AG10803 (cell line): ENCODE measurements at regions not wholly inside any gene's neighbourhood (a gene's known extent, or its start where the extent isn't known, plus 50 kb on each side); places are given as distances from the start of the nearest gene placed in this dataset.

Source experiments
- DNase-seq: peaks from one replicate; pipeline ENCODE4 v3.0.0; 2010; ENCODE audit warnings: low read depth
- H3K4me3 ChIP-seq: 2 replicates; pipeline ENCODE4 v1.5.1; 2011; ENCODE audit warnings: mild to moderate bottlenecking, low read length, control low read depth
- TF ChIP-seq, protein P1 (sequence below): conservative IDR thresholded peaks from 2 replicates; pipeline ENCODE4 v1.5.1; 2011; ENCODE audit warnings: mild to moderate bottlenecking, low read length, control low read depth, inconsistent platforms

DNA sequence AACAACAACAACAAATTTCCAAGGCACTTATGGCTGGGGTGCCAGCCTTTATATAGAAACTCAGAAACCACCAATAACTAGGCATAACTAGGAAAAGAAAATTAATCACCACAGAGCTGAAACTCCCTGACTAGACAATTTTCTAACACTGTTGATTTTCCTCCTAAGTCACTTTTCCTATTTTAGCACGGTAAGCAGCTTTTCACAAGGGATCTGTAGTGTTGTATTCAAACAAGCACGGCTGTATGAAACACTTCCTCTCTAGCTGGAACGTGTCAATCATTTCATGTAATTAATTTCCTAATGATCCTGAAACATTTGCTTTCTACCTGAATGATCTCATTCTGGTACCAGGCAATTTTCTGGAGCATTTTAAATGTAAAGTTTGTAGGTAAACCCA lies 645.0 kb downstream of the IRS1 start:
- TF ChIP-seq, protein P1, sequence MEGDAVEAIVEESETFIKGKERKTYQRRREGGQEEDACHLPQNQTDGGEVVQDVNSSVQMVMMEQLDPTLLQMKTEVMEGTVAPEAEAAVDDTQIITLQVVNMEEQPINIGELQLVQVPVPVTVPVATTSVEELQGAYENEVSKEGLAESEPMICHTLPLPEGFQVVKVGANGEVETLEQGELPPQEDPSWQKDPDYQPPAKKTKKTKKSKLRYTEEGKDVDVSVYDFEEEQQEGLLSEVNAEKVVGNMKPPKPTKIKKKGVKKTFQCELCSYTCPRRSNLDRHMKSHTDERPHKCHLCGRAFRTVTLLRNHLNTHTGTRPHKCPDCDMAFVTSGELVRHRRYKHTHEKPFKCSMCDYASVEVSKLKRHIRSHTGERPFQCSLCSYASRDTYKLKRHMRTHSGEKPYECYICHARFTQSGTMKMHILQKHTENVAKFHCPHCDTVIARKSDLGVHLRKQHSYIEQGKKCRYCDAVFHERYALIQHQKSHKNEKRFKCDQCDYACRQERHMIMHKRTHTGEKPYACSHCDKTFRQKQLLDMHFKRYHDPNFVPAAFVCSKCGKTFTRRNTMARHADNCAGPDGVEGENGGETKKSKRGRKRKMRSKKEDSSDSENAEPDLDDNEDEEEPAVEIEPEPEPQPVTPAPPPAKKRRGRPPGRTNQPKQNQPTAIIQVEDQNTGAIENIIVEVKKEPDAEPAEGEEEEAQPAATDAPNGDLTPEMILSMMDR: no peak
- no peak for DNase-seq
- H3K4me3 ChIP-seq: no peak overlapping the region

- no peak overlapping the region for H3K4me3 ChIP-seq
- DNase-seq: no peak
- TF ChIP-seq, protein P1: no peak
Observed at GRCh38 chr2:226153553-226153952, 646.1 kb downstream of the IRS1 start.

DNA sequence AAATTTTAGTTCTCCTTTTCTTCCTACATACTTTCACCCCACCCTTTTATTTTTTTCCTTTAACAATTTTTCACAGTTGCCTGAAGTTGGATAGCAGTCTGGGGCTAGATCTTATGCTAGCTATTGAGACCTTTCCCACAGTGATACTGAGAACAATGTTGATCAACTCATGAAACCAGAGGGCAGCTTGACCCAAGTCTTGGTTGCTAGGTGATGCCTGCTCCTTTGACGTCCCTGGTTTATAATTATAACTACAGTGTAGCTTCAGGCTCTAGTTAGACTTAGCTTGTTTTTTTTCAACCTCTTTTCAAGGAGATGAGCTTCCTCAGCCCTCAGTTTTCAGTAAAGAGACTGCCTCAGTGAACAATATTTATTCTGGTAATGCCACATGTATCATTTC lies 648.5 kb downstream of the IRS1 start:
- TF ChIP-seq, protein P1: no peak

GRCh38 chr2:226143091-226143490 lies 656.5 kb downstream of the IRS1 start:
- TF ChIP-seq, protein P1: no peak
- DNase-seq: no peak
- no peak overlapping the region for H3K4me3 ChIP-seq

More for the DNA sequence above, 648.5 kb downstream of the IRS1 start:
- H3K4me3 ChIP-seq: no peak overlapping the region
- DNase-seq: no peak

DNA sequence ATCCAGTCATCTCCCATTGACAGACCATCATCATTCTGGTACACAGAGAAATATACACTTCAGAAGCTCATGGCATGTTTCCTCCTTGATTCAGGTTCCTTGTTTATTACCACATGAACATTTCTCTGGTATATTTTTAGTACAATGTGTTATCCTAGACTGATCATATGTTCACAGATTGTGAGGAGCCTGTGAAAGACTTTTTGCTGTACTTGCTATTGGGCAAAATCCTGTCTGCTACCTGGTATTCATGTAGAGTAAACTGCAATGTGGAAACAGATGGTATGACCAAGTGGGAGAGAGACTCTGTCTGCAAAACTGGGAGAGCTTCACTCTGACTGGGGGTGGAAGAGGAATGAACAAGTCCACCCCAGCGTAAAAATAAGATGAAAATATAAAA lies 657.2 kb downstream of the IRS1 start:
- TF ChIP-seq, protein P1: no peak
- H3K4me3 ChIP-seq: no peak overlapping the region
- no peak for DNase-seq

- DNase-seq: no peak
- H3K4me3 ChIP-seq: no peak overlapping the region
- TF ChIP-seq, protein P1: no peak
Observed at GRCh38 chr2:226140594-226140993, 659.0 kb downstream of the IRS1 start.

DNA sequence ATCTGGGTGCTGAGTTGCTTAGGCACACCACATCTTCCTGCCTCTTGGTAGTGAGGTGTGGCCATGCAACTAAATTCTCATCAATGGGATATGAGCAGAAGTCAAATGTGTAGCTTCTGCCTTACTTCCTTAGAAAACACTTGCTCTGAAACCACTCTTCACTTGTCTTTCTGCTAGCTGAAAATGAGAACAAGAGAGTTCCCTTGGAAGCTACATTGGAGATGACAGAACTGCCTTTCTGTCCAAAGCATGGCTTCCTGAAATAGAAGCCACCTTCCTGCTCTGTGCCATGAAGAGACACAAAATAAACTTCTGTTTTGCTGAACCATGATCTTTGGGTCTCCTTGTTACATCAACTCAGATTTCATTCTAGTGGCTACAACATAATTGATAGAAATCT lies 659.9 kb downstream of the IRS1 start:
- TF ChIP-seq, protein P1: no peak
- H3K4me3 ChIP-seq: no peak overlapping the region
- no peak for DNase-seq
